Breast epithelium (tissue), 4 donors: ENCODE measurements at regions not wholly inside any gene's neighbourhood (a gene's known extent, or its start where the extent isn't known, plus 50 kb on each side); places are given as distances from the start of the nearest gene placed in this dataset.

Experiments
- DNase-seq, 2 donors: peaks; one replicate each; pipeline ENCODE4 v3.0.0-alpha.2; 2019; ENCODE audit warnings: low spot score in 2 of 2
- H3K27ac ChIP-seq, 2 donors: fragments of 200-600 bp; sonication (generic) in 1 of 2; one replicate each; pipeline ENCODE4 v1.5.1; 2016 to 2019; ENCODE audit warnings: mild to moderate bottlenecking in 1 of 2
- H3K27me3 ChIP-seq, 2 donors: fragments of 200-600 bp; sonication (generic) in 1 of 2; one replicate each; pipeline versions ENCODE4 v1.5.1 to v1.6.0; 2017 to 2019; ENCODE audit warnings: control low read depth in 1 of 2, mild to moderate bottlenecking in 1 of 2
- H3K36me3 ChIP-seq: fragments of 200-600 bp; one replicate; pipeline ENCODE4 v1.5.1; 2019
- H3K4me1 ChIP-seq, 2 donors: fragments of 200-600 bp; sonication (generic); one replicate each; pipeline ENCODE4 v1.5.1; 2016 to 2019; ENCODE audit warnings: control low read depth in 1 of 2
- H3K4me3 ChIP-seq, 3 donors: fragments of 200-600 bp; sonication (generic); 1 replicate in 2 of 3; 2 replicates in 1 of 3; pipeline ENCODE4 v1.5.1; 2016 to 2019; ENCODE audit warnings: mild to moderate bottlenecking in 3 of 3, moderate library complexity in 2 of 3
- H3K9me3 ChIP-seq, 2 donors: fragments of 200-600 bp; sonication (generic) in 1 of 2; one replicate each; pipeline ENCODE4 v1.5.1; 2016 to 2019; ENCODE audit warnings: control low read depth in 1 of 2
- POLR2A ChIP-seq: fragments of 450-650 bp; IDR thresholded peaks from one replicate; pipeline ENCODE4 v1.6.1; 2016; ENCODE audit warnings: antibody characterized with exemption, mild to moderate bottlenecking, moderate library complexity
- POLR2AphosphoS5 ChIP-seq, 3 donors: sonication (generic); formaldehyde crosslinking; IDR thresholded peaks; one replicate each; pipeline ENCODE4 v1.6.1; 2017; ENCODE audit warnings: antibody characterized with exemption in 3 of 3
- intact Hi-C: fragments of 100-400 bp; cut with DNase I; formaldehyde crosslinking; loops from one replicate; pipeline ENCODE4 v1.15.1; 2023; ENCODE audit warnings: low total_unique reads
- TF ChIP-seq, protein P1 (sequence below), 3 donors: fragments of 450-650 bp; IDR thresholded peaks; one replicate each; pipeline ENCODE4 v1.5.1; 2016 to 2017; ENCODE audit warnings: antibody characterized with exemption in 3 of 3, mild to moderate bottlenecking in 3 of 3, moderate library complexity in 3 of 3

DNA sequence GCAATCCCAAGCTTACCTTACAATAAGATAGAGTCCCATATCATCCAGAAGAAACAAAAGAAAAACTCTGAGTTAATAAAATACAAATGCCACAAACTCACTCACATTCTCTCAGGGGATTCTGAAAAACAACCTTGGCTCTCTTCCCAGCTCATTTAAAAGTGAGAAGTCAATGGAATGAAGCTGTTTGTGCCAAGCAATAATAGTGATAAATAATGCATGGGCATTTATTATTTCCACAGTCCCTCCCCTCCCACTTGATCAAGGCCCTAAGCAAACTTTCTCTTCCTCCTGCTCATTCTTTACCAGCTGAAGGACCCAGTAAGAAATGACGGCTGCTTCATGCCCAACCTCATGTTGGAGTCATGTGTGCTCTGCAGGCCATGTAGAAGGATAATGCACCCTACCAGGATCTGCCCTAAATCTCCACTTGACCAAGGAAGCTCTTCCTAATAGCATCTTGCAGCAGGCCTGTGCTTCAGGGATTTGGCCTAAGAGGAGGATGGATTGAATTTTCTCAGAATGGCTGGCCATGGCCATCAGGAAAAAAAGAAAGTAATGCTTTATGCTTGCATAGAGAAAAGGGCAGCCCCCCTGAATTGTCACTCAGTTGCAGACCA lies 451.3 kb downstream of the GPAM start:
- TF ChIP-seq POLR2A (no peak), POLR2AphosphoS5 (IDR thresholded peaks at IDR 0.05) (no peak)
- TF ChIP-seq, protein P1, sequence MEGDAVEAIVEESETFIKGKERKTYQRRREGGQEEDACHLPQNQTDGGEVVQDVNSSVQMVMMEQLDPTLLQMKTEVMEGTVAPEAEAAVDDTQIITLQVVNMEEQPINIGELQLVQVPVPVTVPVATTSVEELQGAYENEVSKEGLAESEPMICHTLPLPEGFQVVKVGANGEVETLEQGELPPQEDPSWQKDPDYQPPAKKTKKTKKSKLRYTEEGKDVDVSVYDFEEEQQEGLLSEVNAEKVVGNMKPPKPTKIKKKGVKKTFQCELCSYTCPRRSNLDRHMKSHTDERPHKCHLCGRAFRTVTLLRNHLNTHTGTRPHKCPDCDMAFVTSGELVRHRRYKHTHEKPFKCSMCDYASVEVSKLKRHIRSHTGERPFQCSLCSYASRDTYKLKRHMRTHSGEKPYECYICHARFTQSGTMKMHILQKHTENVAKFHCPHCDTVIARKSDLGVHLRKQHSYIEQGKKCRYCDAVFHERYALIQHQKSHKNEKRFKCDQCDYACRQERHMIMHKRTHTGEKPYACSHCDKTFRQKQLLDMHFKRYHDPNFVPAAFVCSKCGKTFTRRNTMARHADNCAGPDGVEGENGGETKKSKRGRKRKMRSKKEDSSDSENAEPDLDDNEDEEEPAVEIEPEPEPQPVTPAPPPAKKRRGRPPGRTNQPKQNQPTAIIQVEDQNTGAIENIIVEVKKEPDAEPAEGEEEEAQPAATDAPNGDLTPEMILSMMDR (IDR thresholded peaks at IDR 0.05): no peak
- intact Hi-C loops: no loop called here

DNA sequence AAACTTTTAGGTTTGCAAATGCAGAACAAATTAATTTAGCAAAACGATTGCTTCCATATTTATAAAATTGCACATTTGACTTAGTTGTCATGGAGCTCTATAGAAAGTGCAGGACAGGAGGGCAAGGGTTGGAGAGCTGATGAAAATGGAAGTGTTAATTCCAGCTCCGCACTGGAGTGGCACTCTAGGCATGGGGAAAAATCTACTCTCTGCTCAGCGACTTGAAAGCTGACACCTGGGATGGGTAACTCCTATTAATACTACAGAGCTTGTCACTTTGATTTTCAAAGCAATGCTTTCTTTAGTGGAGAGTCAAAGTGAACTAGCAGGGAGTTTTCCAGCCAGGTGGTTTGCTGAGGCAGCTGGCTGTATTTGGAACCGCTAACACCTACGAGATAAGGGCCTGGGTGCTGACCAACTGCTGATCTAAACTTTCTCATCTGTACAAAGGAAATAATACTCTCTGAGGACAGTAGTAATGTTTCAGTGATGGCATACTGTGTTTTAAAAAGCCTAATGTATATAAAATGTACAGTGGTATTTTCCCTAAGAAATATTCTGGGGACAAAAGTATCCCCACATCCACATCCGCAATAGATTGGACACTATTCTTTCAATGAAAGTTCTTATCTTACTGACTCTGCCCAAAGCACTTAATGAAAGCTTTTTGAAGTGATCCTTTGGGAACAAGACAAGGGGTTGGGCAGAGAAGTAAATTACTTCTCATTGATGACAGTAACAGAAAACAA lies 444.3 kb downstream of the GPAM start:
- TF ChIP-seq, protein P1 (IDR thresholded peaks at IDR 0.05): no peak
- no peak for TF ChIP-seq POLR2A
- TF ChIP-seq POLR2AphosphoS5 (IDR thresholded peaks at IDR 0.05): no peak
- no peak overlapping the region for H3K4me3 ChIP-seq
- H3K27me3 ChIP-seq: no peaks in the 10 kb centered on the region
- H3K36me3 ChIP-seq: no peaks in the 10 kb centered on the region
- no peaks in the 10 kb centered on the region for H3K4me1 ChIP-seq
- no peaks in the 10 kb centered on the region for H3K9me3 ChIP-seq
- H3K27ac ChIP-seq: no peak overlapping the region
- intact Hi-C loops: no loop called here
- DNase-seq: no peak

More for the DNA sequence above, 451.3 kb downstream of the GPAM start:
- Histone ChIP-seq H3K9me3 (no peaks in the 10 kb centered on the region), H3K4me1 (no peaks in the 10 kb centered on the region), H3K4me3 (no peak overlapping the region), H3K27ac (no peak overlapping the region), H3K27me3 (no peaks in the 10 kb centered on the region), H3K36me3 (no peaks in the 10 kb centered on the region)
- DNase-seq: no peak

DNA sequence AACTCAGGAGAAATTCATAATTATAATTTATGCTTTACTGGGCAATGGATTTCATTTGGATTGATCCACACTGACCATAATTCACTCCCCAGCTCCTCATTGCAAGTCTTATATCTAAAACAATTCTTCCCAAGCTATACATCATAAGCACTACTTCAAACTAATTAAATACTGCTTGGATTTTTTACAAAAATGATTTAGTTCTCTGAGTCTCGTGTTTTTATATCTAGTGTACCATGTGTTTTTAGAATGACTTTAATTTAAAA lies 443.8 kb downstream of the GPAM start:
- H3K27me3 ChIP-seq: no peaks in the 10 kb centered on the region
- no peaks in the 10 kb centered on the region for H3K9me3 ChIP-seq
- H3K27ac ChIP-seq: no peak overlapping the region
- no peak for DNase-seq
- H3K4me1 ChIP-seq: no peaks in the 10 kb centered on the region
- intact Hi-C loops: no loop called here
- H3K4me3 ChIP-seq: no peak overlapping the region
- no peaks in the 10 kb centered on the region for H3K36me3 ChIP-seq
- TF ChIP-seq, protein P1 (IDR thresholded peaks at IDR 0.05): no peak
- TF ChIP-seq POLR2A (no peak), POLR2AphosphoS5 (IDR thresholded peaks at IDR 0.05) (no peak)

DNA sequence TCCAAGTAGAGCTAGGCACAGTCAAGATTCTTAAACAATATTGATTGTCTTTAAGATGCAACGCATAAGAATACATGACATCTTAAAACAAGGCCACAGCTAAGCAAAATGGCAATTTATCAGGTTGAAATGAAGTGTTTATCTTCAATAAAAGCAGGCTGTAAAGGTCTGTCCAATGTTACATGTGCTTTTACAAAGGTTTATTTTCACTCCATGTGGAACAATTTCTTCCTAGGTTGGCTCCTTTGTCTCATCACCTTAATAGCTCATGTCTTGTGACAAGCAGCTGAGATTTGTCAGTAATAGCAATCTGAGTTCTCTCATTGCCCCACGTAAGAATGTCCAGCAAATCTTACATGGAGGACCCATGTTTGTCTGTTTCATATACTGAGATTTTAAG lies 437.6 kb downstream of the GPAM start:
- TF ChIP-seq POLR2AphosphoS5 (IDR thresholded peaks at IDR 0.05): no peak
- TF ChIP-seq, protein P1 (IDR thresholded peaks at IDR 0.05): no peak
- TF ChIP-seq POLR2A: no peak
- DNase-seq: no peak
- Histone ChIP-seq H3K27ac (no peak overlapping the region), H3K27me3 (no peaks in the 10 kb centered on the region), H3K4me1 (no peaks in the 10 kb centered on the region), H3K9me3 (no peaks in the 10 kb centered on the region), H3K4me3 (no peak overlapping the region), H3K36me3 (no peaks in the 10 kb centered on the region)
- intact Hi-C loops: loop anchor here (1.0 kb wide), 1 partner anchor 8 kb away; no protein-coding TSS in a partner anchor

DNA sequence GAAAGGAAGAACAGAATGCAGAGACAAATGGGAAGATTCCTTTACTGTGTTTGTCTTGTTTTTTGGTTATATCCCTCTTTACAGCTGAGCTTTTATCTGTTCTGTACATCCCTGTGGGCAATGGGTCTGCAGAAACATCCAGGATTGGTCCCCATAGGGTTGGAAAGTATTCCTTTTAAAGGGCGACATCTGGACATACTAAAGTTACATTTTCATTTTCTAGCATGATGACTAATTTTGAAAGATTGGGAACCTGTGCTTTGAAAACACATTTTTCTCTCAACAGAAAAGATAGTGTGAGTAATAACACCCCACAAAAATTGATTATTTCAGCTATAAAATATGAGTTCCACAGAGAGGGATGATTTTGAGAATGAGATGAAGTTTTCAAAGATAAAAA lies 435.8 kb downstream of the GPAM start:
- TF ChIP-seq, protein P1 (IDR thresholded peaks at IDR 0.05): no peak
- TF ChIP-seq POLR2AphosphoS5 (IDR thresholded peaks at IDR 0.05): no peak
- no peaks in the 10 kb centered on the region for H3K36me3 ChIP-seq
- H3K4me1 ChIP-seq: no peaks in the 10 kb centered on the region
- H3K27ac ChIP-seq: no peak overlapping the region
- H3K9me3 ChIP-seq: no peaks in the 10 kb centered on the region
- H3K4me3 ChIP-seq: no peak overlapping the region
- intact Hi-C loops: no loop called here
- no peak for DNase-seq
- H3K27me3 ChIP-seq: no peaks in the 10 kb centered on the region
